Natural killer cell (primary cell): ENCODE measurements at regions not wholly inside any gene's neighbourhood (a gene's known extent, or its start where the extent isn't known, plus 50 kb on each side); places are given as distances from the start of the nearest gene placed in this dataset.

ENCODE experiments used
- ATAC-seq, 3 donors: fragments of 150-1000 bp in 2 of 3; fragments of 200-7000 bp in 1 of 3; cut with Tn5 transposase; 1 replicate in 1 of 3; 2 replicates in 2 of 3; pipeline ENCODE4 v1.10.0; 2021; ENCODE audit warnings: mild to moderate bottlenecking in 2 of 3, moderate library complexity in 2 of 3
- DNase-seq, 2 donors: peaks; one replicate each; pipeline versions ENCODE4 v3.0.0 to v3.0.0-alpha.2; 2013 to 2021; ENCODE audit warnings: mixed read lengths in 1 of 2
- H3K27ac ChIP-seq: one replicate; pipeline ENCODE4 v1.5.1; 2013; ENCODE audit warnings: mild to moderate bottlenecking, low read length
- H3K27me3 ChIP-seq: one replicate; pipeline ENCODE4 v1.6.1; 2013; ENCODE audit warnings: low read length; ENCODE audit not compliant: control insufficient read depth, insufficient read depth
- H3K36me3 ChIP-seq: one replicate; pipeline ENCODE4 v1.6.1; 2013; ENCODE audit warnings: low read length; ENCODE audit not compliant: control insufficient read depth, insufficient read depth
- H3K4me1 ChIP-seq: one replicate; pipeline ENCODE4 v1.6.1; 2013; ENCODE audit warnings: low read length; ENCODE audit not compliant: control insufficient read depth, insufficient read depth
- H3K4me3 ChIP-seq: one replicate; pipeline ENCODE4 v1.5.1; 2013; ENCODE audit warnings: low read length
- H3K9me3 ChIP-seq: one replicate; pipeline ENCODE4 v1.6.1; 2013; ENCODE audit warnings: low read length; ENCODE audit not compliant: control insufficient read depth, insufficient read depth
- H3K27ac Mint-ChIP-seq, 2 donors: one replicate each; pipeline ENCODE4 v1.8.0; 2022; ENCODE audit warnings: mild to moderate bottlenecking in 2 of 2, mixed read lengths in 2 of 2, moderate library complexity in 1 of 2
- H3K27me3 Mint-ChIP-seq, 2 donors: one replicate each; pipeline ENCODE4 v1.8.0; 2022; ENCODE audit warnings: low read depth in 2 of 2, mixed read lengths in 2 of 2
- H3K36me3 Mint-ChIP-seq: one replicate; pipeline ENCODE4 v1.8.0; 2022; ENCODE audit warnings: mixed read lengths
- H3K4me1 Mint-ChIP-seq, 2 donors: one replicate each; pipeline ENCODE4 v1.8.0; 2022; ENCODE audit warnings: mixed read lengths in 2 of 2
- H3K4me3 Mint-ChIP-seq: one replicate; pipeline ENCODE4 v1.8.0; 2022; ENCODE audit warnings: mild to moderate bottlenecking, moderate library complexity, mixed read lengths
- H3K9me3 Mint-ChIP-seq, 2 donors: one replicate each; pipeline ENCODE4 v1.8.0; 2022; ENCODE audit warnings: mixed read lengths in 2 of 2
- CTCF ChIP-seq: fragments of 200-600 bp; IDR thresholded peaks from one replicate; pipeline ENCODE4 v1.8.0; 2022; ENCODE audit warnings: antibody characterized with exemption
- WGBS: methylation state at CpG from one replicate; pipeline ENCODE4 v1.1.7; 2013; ENCODE audit warnings: missing lambda C conversion rate; ENCODE audit not compliant: insufficient coverage; 5-methylcytosine and 5-hydroxymethylcytosine counted together
- intact Hi-C: fragments of 100-400 bp; cut with micrococcal nuclease; formaldehyde crosslinking; loops from one replicate; pipeline ENCODE4 v1.14.2; 2022

GRCh38 chr11:30740091-30740490 is 153.9 kb upstream of the MPPED2 start:
- no peak overlapping the region for H3K4me3 ChIP-seq
- Mint-ChIP-seq H3K4me1 (no peaks in the 10 kb centered on the region), H3K4me3 (no peak overlapping the region), H3K27me3 (peaks cover 0 to 5% of the 10 kb centered on the region in 2 donors), H3K9me3 (peaks cover 0 to 3% of the 10 kb centered on the region in 2 donors), H3K27ac (no peak overlapping the region), H3K36me3 (no peaks in the 10 kb centered on the region)
- no peak for TF ChIP-seq CTCF
- H3K4me1 ChIP-seq = no peaks in the 10 kb centered on the region
- no peaks in the 10 kb centered on the region for H3K27me3 ChIP-seq
- H3K36me3 ChIP-seq = no peaks in the 10 kb centered on the region
- DNase-seq (no peak), ATAC-seq (no peak)
- intact Hi-C loops = no loop called here
- no CpG with 5 or more reads among the region's 1 CpG for WGBS
- no peak overlapping the region for H3K27ac ChIP-seq
- no peaks in the 10 kb centered on the region for H3K9me3 ChIP-seq

GRCh38 chr11:30735946-30736345 is 149.8 kb upstream of the MPPED2 start:
- Histone ChIP-seq H3K36me3 (no peaks in the 10 kb centered on the region), H3K27ac (no peak overlapping the region), H3K4me1 (no peaks in the 10 kb centered on the region), H3K9me3 (no peaks in the 10 kb centered on the region), H3K27me3 (peaks cover 2% of the 10 kb centered on the region), H3K4me3 (no peak overlapping the region)
- H3K36me3 Mint-ChIP-seq = no peaks in the 10 kb centered on the region
- peaks cover 0 to 5% of the 10 kb centered on the region in 2 donors for H3K27me3 Mint-ChIP-seq
- H3K9me3 Mint-ChIP-seq = peaks cover 0 to 3% of the 10 kb centered on the region in 2 donors
- no peaks in the 10 kb centered on the region for H3K4me1 Mint-ChIP-seq
- no peak for ATAC-seq
- TF ChIP-seq CTCF = no peak
- intact Hi-C loops = no loop called here
- H3K27ac Mint-ChIP-seq = no peak overlapping the region
- H3K4me3 Mint-ChIP-seq = no peak overlapping the region
- DNase-seq = no peak

GRCh38 chr11:30733748-30734147 is 147.6 kb upstream of the MPPED2 start:
- no peak for DNase-seq
- Histone ChIP-seq H3K4me1 (no peaks in the 10 kb centered on the region), H3K27me3 (peaks cover 2% of the 10 kb centered on the region)

More at GRCh38 chr11:30733748-30734147, 147.6 kb upstream of the MPPED2 start:
- Mint-ChIP-seq H3K36me3 (no peaks in the 10 kb centered on the region), H3K27me3 (peaks cover 0 to 5% of the 10 kb centered on the region in 2 donors), H3K4me3 (no peak overlapping the region), H3K4me1 (no peaks in the 10 kb centered on the region), H3K9me3 (peaks cover 0 to 2% of the 10 kb centered on the region in 2 donors), H3K27ac (no peak overlapping the region)
- no peaks in the 10 kb centered on the region for H3K36me3 ChIP-seq
- no peaks in the 10 kb centered on the region for H3K9me3 ChIP-seq
- WGBS = no CpG with 5 or more reads among the region's 1 CpG
- intact Hi-C loops = no loop called here
- H3K27ac ChIP-seq = no peak overlapping the region
- TF ChIP-seq CTCF = no peak
- ATAC-seq = no peak
- no peak overlapping the region for H3K4me3 ChIP-seq
